H1 (cell line): ENCODE measurements at regions not wholly inside any gene's neighbourhood (a gene's known extent, or its start where the extent isn't known, plus 50 kb on each side); places are given as distances from the start of the nearest gene placed in this dataset.

Experiments
- ASH2L ChIP-seq: fragments of 200-600, 300-600 bp; sonication (generic); IDR thresholded peaks from one replicate; pipeline ENCODE4 v1.7.1; 2017; ENCODE audit warnings: low read length
- CHD2 ChIP-seq: IDR thresholded peaks from 2 replicates; pipeline ENCODE4 v1.6.1; 2012; ENCODE audit warnings: low read length, improper control_type of control experiment
- EZH2 ChIP-seq: fragments of 200-600 bp; sonication (generic); IDR thresholded peaks from 2 replicates; pipeline ENCODE4 v1.7.1; 2012; ENCODE audit warnings: low read depth, mild to moderate bottlenecking, moderate library complexity, low read length, inconsistent platforms; ENCODE audit not compliant: severe bottlenecking
- KDM1A ChIP-seq: fragments of 200-600, 300-600 bp; sonication (generic); IDR thresholded peaks from 2 replicates; pipeline ENCODE4 v1.7.1; 2016; ENCODE audit warnings: mild to moderate bottlenecking, low read length, borderline replicate concordance
- NRF1 ChIP-seq: IDR thresholded peaks from 2 replicates; pipeline ENCODE4 v1.6.1; 2011; ENCODE audit warnings: mild to moderate bottlenecking, low read depth, low read length, improper control_type of control experiment
- POLR2A ChIP-seq, 2 experiments: IDR thresholded peaks; 1 replicate in 1 of 2; 2 replicates in 1 of 2; pipeline ENCODE4 v1.6.1; 2011; ENCODE audit warnings: low read depth in 2 of 2, low read length in 2 of 2, mild to moderate bottlenecking in 2 of 2; ENCODE audit errors: control extremely low read depth in 1 of 2
- RBBP5 ChIP-seq: IDR thresholded peaks from 2 replicates; pipeline ENCODE4 v1.7.1; 2012; ENCODE audit warnings: low read depth, mild to moderate bottlenecking, inconsistent platforms, low read length, moderate library complexity, borderline replicate concordance
- RNF2 ChIP-seq: fragments of 200-900, 300-1000 bp; sonication (generic); IDR thresholded peaks from 2 replicates; pipeline ENCODE4 v1.7.1; 2016; ENCODE audit warnings: borderline replicate concordance, low read depth, mild to moderate bottlenecking, antibody characterized with exemption, low read length; ENCODE audit not compliant: poor library complexity, severe bottlenecking; ENCODE audit errors: missing control alignments
- RXRA ChIP-seq: IDR thresholded peaks from 2 replicates; pipeline ENCODE4 v1.6.1; 2011; ENCODE audit warnings: low read depth, mild to moderate bottlenecking, low read length, moderate library complexity; ENCODE audit not compliant: insufficient read depth
- SP4 ChIP-seq: IDR thresholded peaks from 2 replicates; pipeline ENCODE4 v1.6.1; 2012; ENCODE audit warnings: low read length, inconsistent platforms
- SRF ChIP-seq: IDR thresholded peaks from 2 replicates; pipeline ENCODE4 v1.6.1; 2011; ENCODE audit warnings: mild to moderate bottlenecking, low read depth, low read length, moderate library complexity
- TAF1 ChIP-seq: IDR thresholded peaks from 2 replicates; pipeline ENCODE4 v1.6.1; 2011; ENCODE audit warnings: mild to moderate bottlenecking, low read depth, low read length
- TF ChIP-seq, protein P1 (sequence below), 3 experiments: IDR thresholded peaks; 1 replicate in 2 of 3; 2 replicates in 1 of 3; pipeline versions ENCODE4 v1.5.1 to v1.6.1; 2011; ENCODE audit warnings: low read length in 3 of 3, mild to moderate bottlenecking in 3 of 3, inconsistent platforms in 2 of 3, low read depth in 1 of 3, moderate library complexity in 1 of 3; ENCODE audit not compliant: insufficient read depth in 1 of 3; ENCODE audit errors: control extremely low read depth in 1 of 3

GRCh38 chr7:21345361-21345760, 82.5 kb upstream of the SP4 start:
- TF ChIP-seq CHD2, result no peak
- TF ChIP-seq, protein P1, sequence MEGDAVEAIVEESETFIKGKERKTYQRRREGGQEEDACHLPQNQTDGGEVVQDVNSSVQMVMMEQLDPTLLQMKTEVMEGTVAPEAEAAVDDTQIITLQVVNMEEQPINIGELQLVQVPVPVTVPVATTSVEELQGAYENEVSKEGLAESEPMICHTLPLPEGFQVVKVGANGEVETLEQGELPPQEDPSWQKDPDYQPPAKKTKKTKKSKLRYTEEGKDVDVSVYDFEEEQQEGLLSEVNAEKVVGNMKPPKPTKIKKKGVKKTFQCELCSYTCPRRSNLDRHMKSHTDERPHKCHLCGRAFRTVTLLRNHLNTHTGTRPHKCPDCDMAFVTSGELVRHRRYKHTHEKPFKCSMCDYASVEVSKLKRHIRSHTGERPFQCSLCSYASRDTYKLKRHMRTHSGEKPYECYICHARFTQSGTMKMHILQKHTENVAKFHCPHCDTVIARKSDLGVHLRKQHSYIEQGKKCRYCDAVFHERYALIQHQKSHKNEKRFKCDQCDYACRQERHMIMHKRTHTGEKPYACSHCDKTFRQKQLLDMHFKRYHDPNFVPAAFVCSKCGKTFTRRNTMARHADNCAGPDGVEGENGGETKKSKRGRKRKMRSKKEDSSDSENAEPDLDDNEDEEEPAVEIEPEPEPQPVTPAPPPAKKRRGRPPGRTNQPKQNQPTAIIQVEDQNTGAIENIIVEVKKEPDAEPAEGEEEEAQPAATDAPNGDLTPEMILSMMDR (IDR thresholded peaks at IDR 0.05; ENCODE audit: control extremely low read depth in 1 of 3, insufficient read depth in 1 of 3, low read depth in 1 of 3, low read length in 3 of 3), result no peak
- TF ChIP-seq SRF, result no peak
- TF ChIP-seq SP4, result no peak
- TF ChIP-seq KDM1A, result no peak
- TF ChIP-seq POLR2A (IDR thresholded peaks at IDR 0.05; ENCODE audit: control extremely low read depth in 1 of 2, low read depth in 2 of 2, low read length in 2 of 2), result no peak
- TF ChIP-seq TAF1, result no peak
- no peak for TF ChIP-seq RBBP5
- no peak for TF ChIP-seq EZH2
- no peak for TF ChIP-seq ASH2L
- TF ChIP-seq RXRA, result no peak
- TF ChIP-seq NRF1, result no peak
- TF ChIP-seq RNF2, result no peak
